ENCODE measurements at regions not wholly inside any gene's neighbourhood (a gene's known extent, or its start where the extent isn't known, plus 50 kb on each side); places are given as distances from the start of the nearest gene placed in this dataset.

- peak; percentile 59 for DNase-seq
Measured at GRCh38 chr15:79184465-79184892, 93.9 kb upstream of the RASGRF1 start.

- no peak for DNase-seq
Measured at GRCh38 chr15:79180318-79180717, 89.7 kb upstream of the RASGRF1 start.

DNA sequence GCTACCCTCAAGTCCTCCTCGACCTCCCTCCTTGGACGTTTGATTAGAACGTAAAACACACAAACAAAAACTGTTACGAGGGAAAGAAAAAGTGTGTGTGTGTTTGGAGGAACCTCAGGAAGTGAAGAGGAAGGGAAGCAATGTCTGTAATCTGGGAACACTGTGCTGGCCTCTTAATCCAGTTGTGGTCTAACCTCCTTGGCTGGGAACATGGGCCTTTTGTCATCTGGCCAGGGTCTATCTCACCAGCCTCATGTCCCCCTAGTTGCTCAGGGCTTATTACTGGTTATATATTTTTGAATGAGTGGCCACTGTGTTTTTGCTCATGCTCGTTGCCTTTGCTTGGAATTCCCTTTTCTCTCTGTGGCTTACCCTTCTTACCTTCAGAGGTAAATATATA, 89.0 kb upstream of the RASGRF1 start:
- DNase-seq = no peak

- no peak for DNase-seq
Measured at GRCh38 chr15:79179108-79179561, 88.6 kb upstream of the RASGRF1 start.

DNA sequence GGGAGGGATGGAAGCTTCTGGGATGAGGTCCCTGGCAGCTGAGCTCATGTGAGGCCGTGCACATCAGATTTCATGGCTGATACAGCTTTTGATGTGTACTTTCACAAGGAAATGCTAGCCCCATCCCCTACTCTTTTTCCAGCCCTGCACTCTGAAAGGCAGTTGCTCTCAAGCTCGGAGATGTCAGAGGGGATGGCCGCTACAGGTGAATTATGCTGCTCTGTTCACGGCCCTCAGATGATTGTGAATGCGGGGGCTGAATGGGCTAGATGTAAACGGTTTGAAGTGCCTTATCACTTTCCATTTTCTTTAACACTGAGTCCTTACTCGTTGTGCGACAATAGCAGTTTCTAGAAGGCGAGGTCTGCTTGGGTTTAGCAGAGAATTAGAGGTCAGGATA, 88.0 kb upstream of the RASGRF1 start:
- no peak for DNase-seq

DNA sequence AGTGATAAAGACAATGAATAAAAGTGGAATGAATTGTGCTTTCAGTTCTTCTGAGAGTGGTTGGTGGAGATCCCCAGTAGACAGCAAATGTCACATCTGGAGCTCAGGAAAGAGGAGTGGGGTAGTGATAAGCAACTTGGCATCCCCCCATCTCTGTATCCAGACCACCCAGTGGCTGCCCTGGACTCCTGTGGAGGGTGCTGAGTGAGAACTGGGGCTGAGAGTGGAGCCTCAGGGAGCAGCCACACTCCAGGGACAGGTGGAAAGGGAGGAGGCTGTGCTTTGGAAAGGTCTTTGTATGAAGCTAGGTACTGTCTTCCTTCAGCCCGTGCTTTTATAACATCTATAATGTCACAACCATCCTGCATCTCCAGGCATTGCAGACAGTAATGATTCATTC, 85.6 kb upstream of the RASGRF1 start:
- DNase-seq = no peak

GRCh38 chr15:79172801-79173460, 82.4 kb upstream of the RASGRF1 start:
- DNase-seq = no peak

GRCh38 chr15:79172032-79172481, 81.5 kb upstream of the RASGRF1 start:
- no peak for DNase-seq

DNA sequence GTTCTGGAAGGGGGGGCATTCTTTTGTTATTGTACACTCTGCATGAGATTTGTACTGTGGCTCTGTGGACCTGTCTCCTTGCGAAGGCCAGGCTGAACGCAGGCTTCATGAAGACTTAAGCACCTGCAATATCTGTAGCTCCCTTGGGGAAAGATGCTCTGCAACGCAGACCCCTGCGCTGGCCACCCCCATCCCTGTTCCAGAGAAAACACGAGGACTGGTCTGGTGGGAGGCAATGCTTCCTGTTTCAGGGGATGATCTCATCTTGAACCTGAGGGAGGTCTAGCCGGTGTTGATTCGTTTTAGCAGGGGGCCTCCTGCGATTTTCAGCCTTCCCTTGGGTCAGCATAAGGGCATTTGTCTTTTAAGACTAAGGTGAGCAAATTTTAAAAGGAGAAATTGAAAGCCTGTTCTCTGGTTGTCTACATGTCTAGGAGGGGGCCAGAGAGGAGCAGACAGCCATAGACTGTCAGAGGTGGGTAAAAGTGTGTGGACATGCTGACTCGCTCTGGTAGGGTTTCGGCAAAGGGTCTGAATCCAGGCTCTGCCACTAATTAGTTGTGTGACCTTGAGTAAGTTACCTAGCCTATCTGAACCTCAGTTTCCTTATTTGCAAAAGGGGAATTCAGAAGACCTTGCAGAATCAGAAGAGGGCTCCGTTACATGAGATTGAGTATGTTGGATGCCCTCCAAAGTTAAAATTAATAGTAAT, 80.9 kb upstream of the RASGRF1 start:
- DNase-seq = no peak

DNA sequence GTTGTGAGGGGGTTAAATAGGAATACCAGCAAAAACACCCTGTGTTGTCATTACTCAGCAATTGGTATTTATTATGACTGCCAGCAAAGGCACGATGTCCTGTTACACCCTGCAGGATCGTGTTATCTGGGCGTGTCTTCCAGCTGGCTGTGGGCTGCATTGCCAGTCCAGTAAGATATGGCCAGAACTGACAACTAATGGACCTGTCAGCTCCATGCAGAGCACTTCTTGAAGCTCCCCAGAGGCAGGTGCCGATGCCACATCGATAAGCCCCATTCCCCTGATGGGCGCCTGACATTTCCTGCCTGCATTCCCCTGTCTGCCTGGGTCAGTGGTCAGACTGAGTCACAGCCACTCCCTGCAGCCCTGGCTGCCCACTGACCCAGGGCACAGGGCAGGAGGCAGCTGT, 79.7 kb upstream of the RASGRF1 start:
- no peak for DNase-seq

GRCh38 chr15:79169526-79170133, 79.0 kb upstream of the RASGRF1 start:
- no peak for DNase-seq

DNA sequence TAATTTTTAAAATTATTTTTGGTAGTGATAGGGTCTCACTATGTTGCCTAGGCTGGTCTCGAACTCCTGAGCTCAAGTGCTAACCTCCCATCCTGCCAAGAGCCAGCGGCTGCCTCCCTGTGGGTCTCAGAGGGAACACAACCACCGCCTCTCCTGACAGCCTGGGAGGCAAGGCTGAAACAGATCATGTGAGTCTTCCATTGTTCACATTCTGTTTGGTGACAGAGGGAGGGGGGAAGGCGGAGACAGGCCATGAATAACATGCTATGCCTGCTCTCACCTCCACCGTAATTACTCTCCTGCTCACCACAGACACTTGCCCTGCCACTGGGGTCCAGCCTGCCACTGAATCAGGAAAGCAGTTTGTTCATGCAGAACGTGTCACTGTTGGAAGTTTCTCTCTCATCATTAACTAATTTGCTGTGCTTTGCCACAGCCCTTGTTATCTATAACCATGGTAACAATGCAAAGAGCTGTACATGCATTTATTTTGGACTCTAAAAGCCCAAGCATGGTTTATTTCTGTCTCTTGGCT, 78.4 kb upstream of the RASGRF1 start:
- DNase-seq = no peak

DNA sequence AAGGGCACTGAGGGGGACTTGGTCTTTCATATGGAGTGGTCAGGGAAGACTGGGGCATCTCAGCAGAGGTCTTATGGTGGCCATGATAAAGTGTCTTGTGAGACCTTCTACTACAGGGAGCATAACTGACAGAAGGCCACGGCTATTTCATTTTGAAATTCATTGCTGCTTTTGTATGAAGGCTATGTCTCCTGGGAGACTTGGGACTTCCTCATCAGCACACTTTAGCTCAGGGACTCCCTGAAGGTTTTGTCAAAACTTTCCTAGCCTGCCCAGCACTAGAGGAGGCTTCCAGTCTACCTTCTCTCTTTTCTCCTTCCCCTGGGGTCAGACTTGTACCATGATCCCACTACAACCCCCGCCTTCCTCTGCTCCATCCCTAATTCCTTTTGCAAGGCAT, 77.2 kb upstream of the RASGRF1 start:
- no peak for DNase-seq

- no peak for DNase-seq
Measured at GRCh38 chr15:79166311-79166955, 75.9 kb upstream of the RASGRF1 start.

DNA sequence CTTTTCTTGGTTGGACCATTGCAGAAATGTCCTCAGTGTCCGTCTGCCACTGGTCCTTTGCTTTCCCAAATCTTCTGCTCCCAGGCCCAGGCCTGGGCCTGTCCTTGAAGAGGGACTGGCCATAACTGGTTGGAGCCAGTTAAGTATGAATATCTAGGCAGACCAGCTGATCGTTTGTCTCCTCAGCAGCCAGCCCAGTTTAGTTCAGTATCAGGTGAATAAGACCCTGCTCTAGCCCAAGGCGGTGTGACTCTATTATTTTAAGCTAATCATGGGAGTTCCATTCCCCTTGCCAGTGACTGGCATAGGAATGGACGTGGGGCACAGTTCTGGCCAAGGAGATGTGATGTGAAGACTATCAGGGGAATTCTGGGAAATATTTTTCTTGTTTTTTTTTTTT, 73.9 kb upstream of the RASGRF1 start:
- no peak for DNase-seq

DNA sequence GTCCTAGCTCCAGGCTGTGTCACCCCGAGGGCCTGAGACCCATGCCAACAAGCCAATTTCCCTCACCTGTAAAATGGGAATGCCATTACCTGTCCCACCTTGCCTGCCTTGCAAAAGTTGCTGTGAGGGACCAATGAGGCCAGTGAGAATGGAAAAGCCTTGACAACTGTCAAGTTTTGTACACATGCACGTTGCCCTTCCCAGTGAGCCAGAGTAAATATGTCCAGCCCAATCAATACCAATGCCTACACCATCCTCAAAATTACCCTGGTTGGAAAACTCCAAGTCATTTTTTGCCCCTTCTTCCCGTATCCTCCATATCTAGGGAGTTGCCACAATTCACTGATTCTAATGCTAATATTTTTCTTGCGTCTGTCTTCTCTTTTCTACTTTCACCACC, 73.5 kb upstream of the RASGRF1 start:
- DNase-seq = no peak

DNA sequence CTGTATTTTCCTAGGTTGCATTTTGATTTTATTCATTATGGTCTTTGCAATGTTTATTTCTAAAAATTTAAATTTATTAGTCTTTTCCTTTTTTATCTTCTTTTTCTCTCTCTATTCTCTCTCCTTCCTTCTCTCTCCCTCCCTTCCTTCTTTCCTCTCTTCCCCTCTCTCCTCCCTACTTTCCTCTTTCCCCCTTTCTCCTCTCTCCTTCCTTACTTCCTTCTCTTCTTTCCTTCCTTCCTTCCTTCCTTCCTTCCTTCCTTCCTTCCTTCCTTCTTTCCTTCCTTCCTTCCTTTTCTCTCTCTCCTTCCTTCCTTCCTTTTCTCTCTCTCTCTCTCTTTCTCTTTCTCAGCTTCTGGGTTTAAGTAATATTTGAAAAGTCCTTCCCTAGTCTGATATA, 72.8 kb upstream of the RASGRF1 start:
- DNase-seq = no peak

DNA sequence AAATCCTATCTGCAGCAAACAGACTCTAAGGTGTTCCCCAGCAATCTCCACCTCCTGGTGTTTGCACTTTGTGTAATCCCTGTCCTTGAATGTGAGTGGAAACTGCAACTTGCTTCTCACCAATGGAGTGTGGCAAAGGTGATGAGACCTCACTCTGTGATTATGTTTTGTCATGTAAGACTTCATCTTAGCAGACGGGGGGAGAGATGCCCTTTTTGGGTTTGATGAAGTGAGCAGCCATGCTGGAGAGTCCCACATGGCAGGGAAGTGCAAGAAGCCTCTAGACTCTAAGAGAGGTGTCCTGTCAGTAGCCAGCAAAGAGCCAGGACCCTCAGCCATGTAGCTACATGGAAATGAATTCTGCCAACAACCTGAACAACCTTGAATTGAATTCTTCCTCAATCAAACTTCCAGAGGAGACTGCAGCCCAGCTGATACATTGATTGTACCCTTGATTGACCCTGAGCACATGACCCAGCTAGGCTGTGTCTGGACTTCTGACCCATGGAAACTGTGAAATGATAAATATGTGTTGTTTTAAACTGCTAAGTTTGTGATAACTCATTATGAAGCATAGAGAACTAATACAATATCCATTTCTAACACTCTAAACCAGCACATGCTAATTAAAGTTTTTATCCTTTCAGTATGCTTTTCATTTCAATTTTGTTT, 71.4 kb upstream of the RASGRF1 start:
- DNase-seq = no peak

- no peak for DNase-seq
Measured at GRCh38 chr15:79160211-79160610, 69.6 kb upstream of the RASGRF1 start.

DNA sequence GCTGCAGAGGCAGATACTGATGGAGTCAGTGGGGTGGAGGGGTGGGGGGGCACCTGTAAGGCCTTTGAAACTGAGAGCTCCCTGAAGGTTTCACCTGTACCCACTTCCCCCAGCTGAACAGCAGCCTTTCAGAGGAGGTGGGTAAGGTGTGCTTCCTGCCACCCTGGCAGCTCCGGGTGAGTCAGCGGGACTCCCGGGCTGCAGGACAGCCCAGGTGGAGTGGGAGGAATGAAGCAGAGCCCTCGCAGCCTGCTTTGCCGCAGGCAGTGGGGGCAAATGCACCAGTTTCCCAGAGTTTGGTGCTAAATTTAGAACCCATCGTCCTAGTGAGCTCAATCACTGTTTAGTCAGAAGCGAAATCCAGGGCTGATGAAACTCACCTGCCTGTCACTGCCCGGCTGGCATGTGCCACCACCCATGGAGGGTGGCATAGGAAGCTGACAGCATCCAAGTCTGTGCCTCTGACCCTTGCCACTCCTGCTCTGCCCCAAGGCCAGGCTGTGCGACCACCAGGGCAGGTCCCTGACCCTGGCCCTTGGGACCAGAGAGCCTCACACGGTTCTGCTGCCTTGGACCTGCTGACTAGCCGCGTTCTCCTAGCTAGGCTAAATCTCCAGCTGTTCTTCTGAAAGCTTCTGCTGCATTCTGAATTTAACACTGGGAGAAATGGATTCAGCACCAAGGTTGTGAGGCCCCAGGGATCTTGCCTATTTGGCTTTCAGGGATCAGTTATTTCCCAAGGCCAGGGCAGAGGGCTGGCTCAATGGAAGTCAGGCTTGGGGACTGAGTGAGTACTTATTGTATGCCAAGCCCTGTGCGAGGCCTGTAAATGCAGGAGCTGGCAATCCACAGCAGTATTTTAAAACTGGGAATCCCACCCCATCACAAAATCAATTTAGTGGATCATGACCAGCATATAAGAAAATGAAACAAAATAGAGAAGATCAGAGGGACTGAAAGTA, 67.3 kb upstream of the RASGRF1 start:
- DNase-seq = no peak

GRCh38 chr15:79156704-79157375, 66.3 kb upstream of the RASGRF1 start:
- no peak for DNase-seq
